GM23338 (cell line): ENCODE measurements at regions not wholly inside any gene's neighbourhood (a gene's known extent, or its start where the extent isn't known, plus 50 kb on each side); places are given as distances from the start of the nearest gene placed in this dataset.

Source experiments
- ATAC-seq: fragments of 200-7000 bp; cut with Tn5 transposase; 3 replicates; pipeline ENCODE4 v1.9.1; 2020
- DNase-seq: peaks from one replicate; pipeline ENCODE4 v3.0.0-alpha.2; 2015; ENCODE audit warnings: low spot score
- H2AFZ ChIP-seq: fragments of 200-600 bp; sonication (generic); 2 replicates; pipeline ENCODE4 v1.8.0; 2016; ENCODE audit warnings: antibody characterized with exemption, mild to moderate bottlenecking, moderate library complexity
- H3F3A ChIP-seq: fragments of 200-600 bp; sonication (generic); replicated peaks from 2 replicates; pipeline ENCODE4 v1.8.0; 2017; ENCODE audit warnings: antibody characterized with exemption, mixed run types, low read depth
- H3K27ac ChIP-seq: fragments of 200-600 bp; sonication (generic); 2 replicates; pipeline ENCODE4 v1.6.1; 2016; ENCODE audit warnings: low read depth
- H3K27me3 ChIP-seq: fragments of 200-600 bp; sonication (generic); 2 replicates; pipeline ENCODE4 v1.8.0; 2016; ENCODE audit warnings: mild to moderate bottlenecking, mixed run types, moderate library complexity; ENCODE audit not compliant: insufficient read depth
- H3K36me3 ChIP-seq: fragments of 200-600 bp; sonication (generic); 2 replicates; pipeline ENCODE4 v1.8.0; 2016; ENCODE audit warnings: mild to moderate bottlenecking; ENCODE audit not compliant: insufficient read depth
- H3K4me1 ChIP-seq: fragments of 200-600 bp; sonication (generic); 2 replicates; pipeline ENCODE4 v1.8.0; 2016; ENCODE audit warnings: mild to moderate bottlenecking, moderate library complexity; ENCODE audit not compliant: insufficient read depth
- H3K4me2 ChIP-seq: fragments of 200-600 bp; sonication (generic); 2 replicates; pipeline ENCODE4 v1.7.1; 2017; ENCODE audit warnings: mixed run types
- H3K4me3 ChIP-seq: fragments of 200-600 bp; sonication (generic); 2 replicates; pipeline ENCODE4 v1.6.1; 2016; ENCODE audit warnings: mixed run types
- H3K79me2 ChIP-seq: fragments of 200-600 bp; sonication (generic); replicated peaks from 2 replicates; pipeline ENCODE4 v1.8.0; 2017; ENCODE audit warnings: mild to moderate bottlenecking; ENCODE audit not compliant: insufficient read depth
- H3K9me2 ChIP-seq: fragments of 200-600 bp; sonication (generic); 2 replicates; pipeline ENCODE4 v1.8.0; 2017; ENCODE audit not compliant: insufficient read depth
- H4K20me1 ChIP-seq: fragments of 200-600 bp; sonication (generic); replicated peaks from 2 replicates; pipeline ENCODE4 v1.8.0; 2017; ENCODE audit warnings: mild to moderate bottlenecking; ENCODE audit not compliant: insufficient read depth
- H3K27ac Mint-ChIP-seq: 2 replicates; pipeline ENCODE4 v1.8.0; 2020; ENCODE audit warnings: inconsistent platforms, mild to moderate bottlenecking, moderate library complexity, mixed read lengths
- H3K27me3 Mint-ChIP-seq: 3 replicates; pipeline ENCODE4 v1.8.0; 2022; ENCODE audit warnings: low read depth, mild to moderate bottlenecking, moderate library complexity, mixed read lengths, inconsistent platforms; ENCODE audit not compliant: insufficient read depth, poor library complexity
- H3K36me3 Mint-ChIP-seq: 3 replicates; pipeline ENCODE4 v1.8.0; 2021; ENCODE audit warnings: low read depth, mild to moderate bottlenecking, inconsistent platforms, moderate library complexity, mixed read lengths
- H3K4me1 Mint-ChIP-seq: 3 replicates; pipeline ENCODE4 v1.8.0; 2020; ENCODE audit warnings: mild to moderate bottlenecking, inconsistent platforms, mixed read lengths
- H3K4me3 Mint-ChIP-seq: 3 replicates; pipeline ENCODE4 v1.8.0; 2021; ENCODE audit warnings: moderate library complexity, mild to moderate bottlenecking, inconsistent platforms, mixed read lengths
- H3K9me3 Mint-ChIP-seq: 3 replicates; pipeline ENCODE4 v1.8.0; 2020; ENCODE audit warnings: moderate library complexity, mild to moderate bottlenecking, inconsistent platforms, mixed read lengths
- CREB1 ChIP-seq: fragments of 250-450 bp; sonication (Bioruptor Pico); IDR thresholded peaks from 2 replicates; pipeline ENCODE4 v1.5.0; 2020; ENCODE audit warnings: low read depth, mild to moderate bottlenecking, moderate library complexity
- CTCF ChIP-seq, 2 experiments: fragments of 200-600 bp in 1 of 2; sonication (generic) in 1 of 2; conservative IDR thresholded peaks; 2 replicates each; pipeline versions ENCODE4 v1.5.1 to v1.6.1; 2016 to 2017; ENCODE audit warnings: antibody characterized with exemption in 2 of 2, low read depth in 2 of 2, mild to moderate bottlenecking in 2 of 2, moderate library complexity in 1 of 2
- POLR2AphosphoS5 ChIP-seq: IDR thresholded peaks from 2 replicates; pipeline ENCODE4 v1.6.1; 2016; ENCODE audit warnings: antibody characterized with exemption, low read depth
- REST ChIP-seq: IDR thresholded peaks from one replicate; pipeline ENCODE4 v1.6.1; 2018; ENCODE audit warnings: antibody characterized with exemption; ENCODE audit not compliant: unreplicated experiment
- STAT1 ChIP-seq: IDR thresholded peaks from one replicate; pipeline ENCODE4 v1.6.1; 2016; ENCODE audit warnings: antibody characterized with exemption; ENCODE audit not compliant: unreplicated experiment
- ZNF114 ChIP-seq: fragments of 250-450 bp; sonication (Bioruptor Pico); IDR thresholded peaks from 2 replicates; pipeline ENCODE4 v1.5.0; 2020; ENCODE audit warnings: mild to moderate bottlenecking, moderate library complexity
- ZNF331 ChIP-seq: fragments of 250-450 bp; sonication (Bioruptor Pico); IDR thresholded peaks from 2 replicates; pipeline ENCODE4 v1.5.0; 2020; ENCODE audit warnings: low read depth, mild to moderate bottlenecking, moderate library complexity

- H3K79me2 ChIP-seq, result no peaks in the 10 kb centered on the region
- no peaks in the 10 kb centered on the region for H3K36me3 ChIP-seq
- H3K27me3 ChIP-seq, result no peaks in the 10 kb centered on the region
- H3K9me2 ChIP-seq, result peaks cover 12% of the 10 kb centered on the region; the same call in 1 of the 2 replicates
- TF ChIP-seq ZNF114 (CRISPR knock-in tag) (no peak), STAT1 (no peak), CTCF (conservative IDR thresholded peaks at IDR 0.05; ENCODE audit: low read depth in 2 of 2) (no peak), POLR2AphosphoS5 (no peak), CREB1 (no peak), ZNF331 (CRISPR knock-in tag) (no peak)
- no peak overlapping the region for H3K4me2 ChIP-seq
- no peak for DNase-seq
- no peak overlapping the region for H3K4me3 Mint-ChIP-seq
- peaks cover 9% of the 10 kb centered on the region; the same call in 2 of the 3 replicates for H3K4me1 Mint-ChIP-seq
- H3K27ac Mint-ChIP-seq, result no peak overlapping the region
- no peak overlapping the region for H2AFZ ChIP-seq
- H3K36me3 Mint-ChIP-seq, result 0 out of 3 replicates have a peak, but pooled peaks cover 3% of the 10 kb centered on the region
- H3K27me3 Mint-ChIP-seq, result peaks cover 2% of the 10 kb centered on the region
- H3K4me1 ChIP-seq, result no peaks in the 10 kb centered on the region
- ATAC-seq, result no peak
- H3K27ac ChIP-seq, result no peak overlapping the region
- H3K9me3 Mint-ChIP-seq, result peaks cover 7% of the 10 kb centered on the region
- H3K4me3 ChIP-seq, result no peak overlapping the region
- no peaks in the 10 kb centered on the region for H3F3A ChIP-seq
- no peaks in the 10 kb centered on the region for H4K20me1 ChIP-seq
Observed at GRCh38 chr15:93428807-93429351, 339.9 kb upstream of the RGMA start.

- Histone ChIP-seq H4K20me1 (no peaks in the 10 kb centered on the region), H3K4me2 (no peak overlapping the region), H3K36me3 (no peaks in the 10 kb centered on the region), H3K79me2 (no peaks in the 10 kb centered on the region), H3K27ac (no peak overlapping the region), H3K27me3 (no peaks in the 10 kb centered on the region), H3K9me2 (peaks cover 12% of the 10 kb centered on the region; the same call in 1 of the 2 replicates), H2AFZ (no peak overlapping the region), H3K4me1 (no peaks in the 10 kb centered on the region), H3F3A (no peaks in the 10 kb centered on the region), H3K4me3 (no peak overlapping the region)
- peaks cover 9% of the 10 kb centered on the region; the same call in 2 of the 3 replicates for H3K4me1 Mint-ChIP-seq
- peaks cover 5% of the 10 kb centered on the region; the same call in 2 of the 3 replicates for H3K36me3 Mint-ChIP-seq
- DNase-seq, result no peak
- TF ChIP-seq REST, result no peak
- peaks cover 8% of the 10 kb centered on the region for H3K9me3 Mint-ChIP-seq
- no peak overlapping the region for H3K4me3 Mint-ChIP-seq
- no peak overlapping the region for H3K27ac Mint-ChIP-seq
- ATAC-seq, result no peak
- H3K27me3 Mint-ChIP-seq, result peaks cover 2% of the 10 kb centered on the region
Observed at GRCh38 chr15:93428150-93428549, 339.1 kb upstream of the RGMA start.
